CD14-positive monocyte (primary cell): ENCODE measurements at regions not wholly inside any gene's neighbourhood (a gene's known extent, or its start where the extent isn't known, plus 50 kb on each side); places are given as distances from the start of the nearest gene placed in this dataset.

Experiments
- DNase-seq, 3 donors: peaks; one replicate each; pipeline ENCODE4 v3.0.0-alpha.2; 2011 to 2022
- H2AFZ ChIP-seq: 2 replicates; pipeline ENCODE4 v1.6.0; 2012; ENCODE audit warnings: mild to moderate bottlenecking, low read depth, low read length, inconsistent platforms; ENCODE audit not compliant: insufficient read depth, poor library complexity, severe bottlenecking
- H3K27ac ChIP-seq, 2 donors: 1 replicate in 1 of 2; 2 replicates in 1 of 2; pipeline ENCODE4 v1.5.1; 2012 to 2013; ENCODE audit warnings: low read length in 2 of 2, control low read depth in 1 of 2, inconsistent platforms in 1 of 2, low read depth in 1 of 2, mild to moderate bottlenecking in 1 of 2
- H3K27me3 ChIP-seq, 2 donors: one replicate each; pipeline versions ENCODE4 v1.6.0 to v1.6.1; 2011 to 2013; ENCODE audit warnings: low read length in 2 of 2; ENCODE audit not compliant: control insufficient read depth in 2 of 2, insufficient read depth in 2 of 2
- H3K36me3 ChIP-seq, 2 donors: replicated peaks in 1 of 2; 1 replicate in 1 of 2; 2 replicates in 1 of 2; pipeline versions ENCODE4 v1.5.1 to v1.6.1; 2012 to 2013; ENCODE audit warnings: low read length in 2 of 2, control low read depth in 1 of 2, inconsistent platforms in 1 of 2, mild to moderate bottlenecking in 1 of 2; ENCODE audit not compliant: insufficient read depth in 2 of 2, control insufficient read depth in 1 of 2
- H3K4me1 ChIP-seq, 2 donors: 1 replicate in 1 of 2; 2 replicates in 1 of 2; pipeline versions ENCODE4 v1.5.1 to v1.6.1; 2012 to 2013; ENCODE audit warnings: low read length in 2 of 2, control low read depth in 1 of 2, inconsistent platforms in 1 of 2, mild to moderate bottlenecking in 1 of 2, moderate library complexity in 1 of 2; ENCODE audit not compliant: insufficient read depth in 2 of 2, control insufficient read depth in 1 of 2
- H3K4me2 ChIP-seq: replicated peaks from 2 replicates; pipeline ENCODE3; 2012; ENCODE audit warnings: low read length, moderate library complexity, mild to moderate bottlenecking; ENCODE audit not compliant: poor library complexity, severe bottlenecking; ENCODE audit errors: extremely low read depth
- H3K4me3 ChIP-seq, 3 experiments: fragments of 200-600 bp in 1 of 3; sonication (generic) in 1 of 3; replicated peaks in 1 of 3; 1 replicate in 2 of 3; 2 replicates in 1 of 3; pipeline ENCODE4 v1.5.1; 2011 to 2013; ENCODE audit warnings: low read length in 3 of 3, mild to moderate bottlenecking in 3 of 3, control low read depth in 2 of 3, low read depth in 2 of 3, inconsistent platforms in 1 of 3, moderate library complexity in 1 of 3
- H3K79me2 ChIP-seq: 2 replicates; pipeline ENCODE4 v1.6.0; 2012; ENCODE audit warnings: mild to moderate bottlenecking, control low read depth, inconsistent platforms, low read length, moderate library complexity; ENCODE audit not compliant: insufficient read depth
- H3K9ac ChIP-seq: 2 replicates; pipeline ENCODE4 v1.6.0; 2017; ENCODE audit warnings: low read length, mild to moderate bottlenecking; ENCODE audit not compliant: insufficient read depth, poor library complexity, severe bottlenecking
- H3K9me3 ChIP-seq, 2 donors: replicated peaks in 1 of 2; 1 replicate in 1 of 2; 2 replicates in 1 of 2; pipeline versions ENCODE4 v1.5.1 to v1.6.1; 2012 to 2013; ENCODE audit warnings: low read length in 2 of 2, control low read depth in 1 of 2; ENCODE audit not compliant: control insufficient read depth in 1 of 2, insufficient read depth in 1 of 2
- H4K20me1 ChIP-seq: 2 replicates; pipeline ENCODE4 v1.6.0; 2012; ENCODE audit warnings: mild to moderate bottlenecking, low read length, control low read depth, moderate library complexity; ENCODE audit not compliant: insufficient read depth
- H3K27ac Mint-ChIP-seq, 7 donors: one replicate each; pipeline ENCODE4 v1.8.0; 2020; ENCODE audit warnings: mild to moderate bottlenecking in 7 of 7, mixed read lengths in 7 of 7, moderate library complexity in 6 of 7, inconsistent platforms in 2 of 7
- H3K27me3 Mint-ChIP-seq, 3 donors: one replicate each; pipeline ENCODE4 v1.8.0; 2021 to 2022; ENCODE audit warnings: low read depth in 3 of 3, mild to moderate bottlenecking in 3 of 3, mixed read lengths in 3 of 3, moderate library complexity in 3 of 3, inconsistent platforms in 1 of 3
- H3K36me3 Mint-ChIP-seq, 2 donors: one replicate each; pipeline ENCODE4 v1.8.0; 2020; ENCODE audit warnings: mixed read lengths in 2 of 2, inconsistent platforms in 1 of 2, mild to moderate bottlenecking in 1 of 2
- H3K4me1 Mint-ChIP-seq: one replicate; pipeline ENCODE4 v1.8.0; 2020; ENCODE audit warnings: mild to moderate bottlenecking, mixed read lengths
- H3K4me3 Mint-ChIP-seq, 2 donors: one replicate each; pipeline ENCODE4 v1.8.0; 2020; ENCODE audit warnings: mild to moderate bottlenecking in 2 of 2, mixed read lengths in 2 of 2, moderate library complexity in 1 of 2
- H3K9me3 Mint-ChIP-seq, 7 donors: one replicate each; pipeline ENCODE4 v1.8.0; 2020 to 2022; ENCODE audit warnings: mixed read lengths in 7 of 7, mild to moderate bottlenecking in 6 of 7, moderate library complexity in 6 of 7, inconsistent platforms in 2 of 7
- CTCF ChIP-seq: fragments of 200-600 bp; IDR thresholded peaks from one replicate; pipeline ENCODE4 v1.8.0; 2022; ENCODE audit warnings: antibody characterized with exemption, mild to moderate bottlenecking
- WGBS: methylation state at CpG from one replicate; pipeline ENCODE4 v1.1.5; 2013; ENCODE audit warnings: missing lambda C conversion rate; ENCODE audit not compliant: insufficient coverage; 5-methylcytosine and 5-hydroxymethylcytosine counted together
- intact Hi-C, 2 donors: fragments of 100-400 bp; cut with micrococcal nuclease; formaldehyde crosslinking; loops; one replicate each; pipeline versions ENCODE4 v1.15.0 to v1.15.1; 2023

- no peak for DNase-seq
- no peak overlapping the region for H3K4me3 Mint-ChIP-seq
These were observed 207.5 kb downstream of the SLITRK5 start for GRCh38 chr13:87878706-87879105.

DNA sequence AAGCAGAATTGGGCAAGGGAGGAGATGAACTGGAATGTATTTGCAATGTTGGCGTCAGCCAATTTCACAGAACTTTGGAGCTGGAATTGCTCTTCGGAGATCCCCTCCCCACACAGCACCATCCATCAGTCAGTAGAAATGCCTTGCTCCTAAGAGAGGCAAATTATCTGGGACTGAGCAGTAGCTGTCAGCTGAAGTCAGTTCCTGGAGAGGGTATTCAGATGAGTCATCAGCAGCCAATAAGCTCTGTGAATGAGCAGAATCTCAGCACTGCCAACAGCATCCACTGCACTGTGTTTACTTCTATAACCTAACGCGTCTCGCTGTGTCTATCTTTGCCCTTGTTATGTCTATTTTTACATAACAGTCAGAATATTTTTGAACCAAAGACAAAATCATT, 213.7 kb downstream of the SLITRK5 start:
- H3K4me2 ChIP-seq, result no peak overlapping the region
- DNase-seq, result no peak
- H3K9ac ChIP-seq, result no peak overlapping the region
- no peaks in the 10 kb centered on the region for H3K36me3 ChIP-seq
- H3K9me3 ChIP-seq, result no peaks in the 10 kb centered on the region
- H3K27ac ChIP-seq, result no peak overlapping the region
- H3K36me3 Mint-ChIP-seq, result no peaks in the 10 kb centered on the region
- H4K20me1 ChIP-seq, result no peaks in the 10 kb centered on the region
- no peak overlapping the region for H3K4me3 ChIP-seq
- H3K27me3 Mint-ChIP-seq, result peaks cover 0 to 1% (median 0%) of the 10 kb centered on the region in 3 donors
- H3K4me1 Mint-ChIP-seq, result no peaks in the 10 kb centered on the region
- H3K4me1 ChIP-seq, result no peaks in the 10 kb centered on the region
- H3K27me3 ChIP-seq, result no peaks in the 10 kb centered on the region
- no peak overlapping the region for H3K4me3 Mint-ChIP-seq
- H3K27ac Mint-ChIP-seq, result no peak overlapping the region
- no CpG with 5 or more reads among the region's 5 CpGs for WGBS
- TF ChIP-seq CTCF, result no peak
- no peaks in the 10 kb centered on the region for H3K79me2 ChIP-seq
- H2AFZ ChIP-seq, result no peak overlapping the region
- intact Hi-C loops, result no loop called here
- peaks cover 0 to 10% (median 0%) of the 10 kb centered on the region in 7 donors for H3K9me3 Mint-ChIP-seq

More at GRCh38 chr13:87878706-87879105, 207.5 kb downstream of the SLITRK5 start:
- Histone ChIP-seq H2AFZ (no peak overlapping the region), H3K27ac (no peak overlapping the region), H3K9ac (no peak overlapping the region), H3K9me3 (peaks cover 0 to 3% of the 10 kb centered on the region in 2 donors), H3K4me2 (no peak overlapping the region), H3K79me2 (no peaks in the 10 kb centered on the region), H3K4me3 (no peak overlapping the region), H3K36me3 (no peaks in the 10 kb centered on the region), H4K20me1 (no peaks in the 10 kb centered on the region), H3K4me1 (no peaks in the 10 kb centered on the region), H3K27me3 (no peaks in the 10 kb centered on the region)
- TF ChIP-seq CTCF, result no peak
- Mint-ChIP-seq H3K27me3 (peaks cover 0 to 1% (median 0%) of the 10 kb centered on the region in 3 donors), H3K9me3 (peaks cover 0 to 11% (median 2%) of the 10 kb centered on the region in 7 donors), H3K27ac (no peak overlapping the region), H3K4me1 (no peaks in the 10 kb centered on the region), H3K36me3 (no peaks in the 10 kb centered on the region)
- intact Hi-C loops, result no loop called here
